HG02870 (cell line): ENCODE measurements at regions not wholly inside any gene's neighbourhood (a gene's known extent, or its start where the extent isn't known, plus 50 kb on each side); places are given as distances from the start of the nearest gene placed in this dataset.
A peak's percentile ranks its signal among the peaks of the same experiment; 100 is the strongest.

Experiments
- ATAC-seq: cut with Tn5 transposase; IDR thresholded peaks from one replicate; pipeline ENCODE4 v1.9.1; 2021; ENCODE audit warnings: mild to moderate bottlenecking, moderate library complexity; ENCODE audit not compliant: unreplicated experiment

- no peak for ATAC-seq
These were observed 572.0 kb upstream of the MAN1A1 start for GRCh38 chr6:119921491-119922010.

- ATAC-seq: no peak
These were observed 567.6 kb upstream of the MAN1A1 start for GRCh38 chr6:119917186-119917585.

DNA sequence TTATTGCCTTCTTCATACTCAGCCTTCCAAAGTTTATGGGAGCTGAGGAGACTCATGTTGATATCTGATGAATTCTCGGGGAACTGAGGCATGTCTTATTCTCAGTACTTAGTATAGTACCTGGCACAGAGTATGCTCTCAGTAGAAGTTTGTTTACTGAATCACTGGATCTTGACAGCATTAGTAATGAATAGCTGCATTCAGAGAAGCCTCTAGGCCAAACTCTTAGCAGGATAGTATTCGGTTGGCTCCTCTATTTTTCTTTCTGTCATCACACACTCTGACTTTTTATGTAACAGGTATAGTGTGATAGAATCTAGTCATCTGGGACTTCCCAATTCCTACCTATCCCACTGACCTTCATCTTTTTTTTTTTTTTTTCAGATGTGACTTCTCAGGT, 566.4 kb upstream of the MAN1A1 start:
- no peak for ATAC-seq

- no peak for ATAC-seq
These were observed 558.6 kb upstream of the MAN1A1 start for GRCh38 chr6:119908157-119908556.

- no peak for ATAC-seq
These were observed 553.1 kb upstream of the MAN1A1 start for GRCh38 chr6:119902681-119903080.

- no peak for ATAC-seq
These were observed 547.2 kb upstream of the MAN1A1 start for GRCh38 chr6:119896806-119897205.

DNA sequence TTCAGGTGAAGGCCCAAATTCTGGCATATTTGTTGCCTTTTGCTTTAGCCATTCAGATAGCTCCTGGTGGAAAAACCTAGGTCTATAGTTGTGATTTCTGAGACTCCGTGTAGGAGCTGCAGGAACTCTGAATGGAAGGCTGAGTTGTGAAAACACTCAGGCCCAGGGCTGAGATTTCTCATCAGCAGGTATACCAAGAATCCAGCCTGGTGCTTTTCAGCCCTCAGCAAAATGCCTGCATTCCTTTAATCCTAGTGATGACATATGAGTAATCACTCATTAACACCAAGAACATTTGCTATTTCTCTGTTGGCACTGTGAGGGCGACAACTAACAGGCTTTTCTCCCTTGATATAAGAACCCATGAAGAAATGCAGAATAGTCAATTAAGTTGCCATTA, 546.1 kb upstream of the MAN1A1 start:
- no peak for ATAC-seq

DNA sequence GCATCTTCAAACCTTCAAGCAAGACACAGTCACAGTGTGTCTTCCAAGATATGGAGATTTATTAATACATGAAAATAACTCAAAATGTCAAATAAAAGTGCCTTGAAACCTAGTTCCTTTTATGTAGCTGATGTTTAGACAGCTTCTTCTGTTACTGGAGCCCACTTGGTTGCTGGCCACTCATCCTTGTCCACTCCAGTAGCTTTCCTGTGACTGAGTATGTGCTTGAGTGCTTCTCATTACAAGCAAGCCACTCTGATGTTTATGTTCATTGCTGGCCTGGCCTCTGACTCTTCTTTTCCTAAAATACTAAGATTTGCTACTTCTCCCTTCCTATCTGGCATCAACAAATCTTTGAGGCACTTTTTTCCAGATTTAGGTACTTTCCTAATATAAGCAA, 545.2 kb upstream of the MAN1A1 start:
- no peak for ATAC-seq

- no peak for ATAC-seq
These were observed 542.1 kb upstream of the MAN1A1 start for GRCh38 chr6:119891644-119892043.

DNA sequence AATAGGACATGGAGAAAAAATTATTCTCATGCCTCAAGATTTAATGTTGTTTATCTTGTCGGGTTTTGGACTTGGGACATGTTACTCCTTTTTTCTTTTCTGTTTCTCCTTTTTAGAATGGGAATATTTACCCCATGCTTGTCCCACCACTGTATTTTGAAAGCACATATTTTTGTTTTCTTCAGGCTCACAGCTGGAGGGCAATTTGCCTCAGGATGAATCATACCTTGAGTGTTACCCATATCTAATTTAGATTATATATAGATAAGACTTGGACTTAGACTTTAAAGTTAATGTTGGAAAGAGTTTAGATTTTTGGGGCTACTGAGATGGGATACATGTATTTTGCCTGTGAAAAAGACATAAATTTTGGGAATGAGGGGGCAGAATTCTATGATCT, 541.6 kb upstream of the MAN1A1 start:
- ATAC-seq: no peak

- ATAC-seq: no peak
These were observed 540.9 kb upstream of the MAN1A1 start for GRCh38 chr6:119890470-119890869.

DNA sequence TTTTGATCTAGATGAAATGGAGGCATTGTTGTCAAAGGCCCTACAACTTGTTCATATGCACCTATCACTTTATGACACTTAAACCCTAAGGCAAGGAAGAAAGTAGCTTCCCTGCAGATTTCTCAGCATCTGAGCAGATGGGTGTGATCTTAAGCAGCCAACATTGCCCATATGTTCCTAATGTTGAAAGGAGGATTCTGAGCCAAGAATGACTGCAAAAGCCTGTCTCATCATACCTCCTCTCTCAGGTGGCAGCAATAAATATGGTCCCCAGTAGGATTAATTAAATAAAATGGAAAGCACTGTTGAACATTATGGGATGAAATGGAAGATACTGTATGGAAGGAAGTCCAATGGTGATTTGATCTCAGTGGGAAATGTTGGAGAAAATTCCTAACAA, 538.1 kb upstream of the MAN1A1 start:
- no peak for ATAC-seq

GRCh38 chr6:119881416-119881815, 531.9 kb upstream of the MAN1A1 start:
- no peak for ATAC-seq

DNA sequence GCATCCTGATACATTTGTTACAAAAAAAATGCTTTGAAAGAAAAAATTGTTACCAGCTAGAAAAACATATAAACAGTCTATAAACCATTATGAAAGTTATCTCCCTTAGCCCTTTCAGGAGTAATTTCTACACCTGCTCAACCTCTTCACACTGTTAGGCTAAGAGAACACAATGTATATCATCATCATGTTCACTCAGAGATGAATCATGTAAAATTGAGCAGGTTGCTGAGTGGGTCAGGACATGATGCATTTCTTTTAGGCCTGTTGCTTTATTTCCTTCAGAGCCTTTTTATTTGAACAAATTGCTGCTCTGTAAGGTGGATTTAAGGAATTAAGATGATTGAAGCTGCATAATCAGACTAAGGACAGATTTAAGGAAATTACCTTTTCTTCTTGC, 531.3 kb upstream of the MAN1A1 start:
- no peak for ATAC-seq

DNA sequence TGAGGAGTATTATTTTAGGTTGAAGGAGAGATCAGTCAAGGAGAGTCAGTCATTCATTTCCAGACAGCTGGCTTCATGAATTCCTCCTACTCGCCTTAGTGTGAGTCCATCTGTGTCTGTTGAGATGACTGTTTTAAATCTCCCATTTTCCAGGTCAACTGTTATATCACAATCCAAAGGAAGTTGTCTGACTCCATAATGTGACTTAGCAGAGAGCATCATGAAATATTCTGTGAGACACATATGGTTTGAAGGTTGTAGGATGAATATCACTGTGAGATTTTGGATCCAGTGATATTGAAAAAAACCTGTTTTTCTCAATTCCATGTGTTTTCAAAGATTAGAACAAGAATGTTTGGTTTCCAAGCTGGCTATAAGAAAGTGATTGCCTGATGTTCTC, 530.2 kb upstream of the MAN1A1 start:
- ATAC-seq: no peak

DNA sequence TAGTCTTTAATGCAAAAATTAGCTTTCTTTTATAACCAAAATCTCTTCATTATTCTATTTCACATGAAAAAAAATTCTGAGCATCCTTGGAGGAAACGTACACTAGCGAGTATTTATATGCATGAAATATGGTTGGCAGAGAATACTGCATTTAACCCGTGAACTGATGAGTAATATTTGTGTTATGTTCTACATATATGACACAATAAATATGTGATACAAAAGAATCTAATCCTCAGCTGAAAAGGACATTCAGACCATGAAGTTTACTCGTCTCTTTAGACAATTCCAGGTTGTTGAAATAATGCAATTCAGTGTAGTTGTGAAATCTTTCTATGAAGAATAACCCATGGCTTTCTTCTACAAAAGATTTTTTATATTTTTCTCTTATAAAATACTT, 524.8 kb upstream of the MAN1A1 start:
- ATAC-seq: no peak

GRCh38 chr6:119873107-119873506, 523.5 kb upstream of the MAN1A1 start:
- ATAC-seq: no peak

DNA sequence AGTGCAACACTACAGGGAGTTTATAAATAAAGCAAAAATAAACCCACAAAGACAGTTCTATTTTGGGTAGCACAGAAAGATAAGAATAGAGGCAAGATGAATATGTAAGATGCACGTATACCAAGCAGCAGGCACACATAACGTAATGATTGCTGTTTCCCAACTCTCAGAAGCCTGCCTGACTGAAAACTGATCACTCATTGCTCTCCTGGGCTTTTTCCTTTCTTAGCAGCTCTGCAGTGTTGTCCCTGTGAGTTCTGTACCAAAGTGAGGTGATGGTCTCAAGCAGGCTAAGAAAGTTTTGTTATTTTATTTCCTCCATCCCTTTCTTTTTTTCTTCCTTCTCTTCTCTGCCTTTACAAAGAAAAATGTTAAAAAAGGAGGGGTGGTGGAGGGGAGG, 522.0 kb upstream of the MAN1A1 start:
- no peak for ATAC-seq

DNA sequence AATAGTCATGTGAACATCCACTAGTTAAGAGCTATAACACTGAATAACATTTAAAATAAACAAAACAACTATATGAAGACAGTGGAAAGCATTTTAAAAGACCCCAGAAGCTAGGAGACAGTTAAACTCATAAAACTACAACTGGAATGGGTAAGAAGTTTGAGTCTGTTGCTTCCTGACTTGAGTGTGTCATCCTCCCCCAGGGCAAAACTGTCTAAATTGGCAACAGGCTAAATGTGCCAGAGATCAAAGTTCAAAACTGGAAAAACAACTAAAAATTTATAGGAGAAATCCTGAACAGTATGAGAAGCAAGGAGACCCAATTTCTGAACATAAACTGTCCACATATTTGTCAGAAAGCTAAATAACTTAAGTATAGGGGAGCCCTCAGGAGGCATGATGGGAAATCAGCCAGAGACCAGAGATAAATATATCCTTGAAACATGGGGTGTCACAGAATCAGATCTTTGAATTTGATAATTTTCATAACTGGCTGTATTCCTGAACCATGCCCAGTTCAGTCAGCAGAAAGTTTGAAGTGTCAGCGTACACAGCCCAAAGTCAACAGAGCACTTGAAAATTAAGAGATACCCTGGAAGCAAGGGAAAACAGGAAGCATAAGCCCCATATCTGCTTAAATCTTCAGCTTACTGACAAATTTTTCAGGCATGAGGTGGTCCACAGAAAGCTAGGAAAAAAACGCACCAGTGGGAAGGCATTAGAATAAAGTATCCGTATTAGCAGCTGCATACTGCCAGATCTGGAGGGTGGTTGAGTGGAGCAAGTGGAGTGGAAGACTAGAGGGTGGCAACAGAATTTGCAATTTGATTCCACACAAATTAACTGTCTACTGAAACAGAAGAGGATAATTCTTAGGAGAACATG, 516.1 kb upstream of the MAN1A1 start:
- ATAC-seq: no peak

DNA sequence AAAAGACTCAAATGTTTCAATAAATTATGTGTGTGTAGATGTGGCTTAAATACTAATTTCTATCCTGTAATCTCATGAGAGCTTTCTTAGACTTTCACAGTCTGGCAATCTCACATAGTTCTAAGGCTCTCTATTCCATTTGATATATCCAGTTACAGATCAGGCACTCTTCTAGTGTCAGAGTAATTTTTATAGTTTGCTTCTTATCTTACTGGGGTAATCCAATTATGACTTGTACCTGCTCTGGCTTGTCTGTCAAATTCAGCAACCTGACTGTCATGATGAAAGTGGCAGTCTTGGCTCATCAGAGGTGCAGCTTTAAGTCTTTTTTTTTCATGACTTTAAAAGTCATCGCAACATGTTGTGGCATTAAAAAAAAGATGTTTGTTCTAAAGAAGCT, 513.2 kb upstream of the MAN1A1 start:
- no peak for ATAC-seq

GRCh38 chr6:119858901-119859300, 509.3 kb upstream of the MAN1A1 start:
- ATAC-seq: no peak

GRCh38 chr6:119856136-119856535, 506.6 kb upstream of the MAN1A1 start:
- ATAC-seq: peak; percentile 71

DNA sequence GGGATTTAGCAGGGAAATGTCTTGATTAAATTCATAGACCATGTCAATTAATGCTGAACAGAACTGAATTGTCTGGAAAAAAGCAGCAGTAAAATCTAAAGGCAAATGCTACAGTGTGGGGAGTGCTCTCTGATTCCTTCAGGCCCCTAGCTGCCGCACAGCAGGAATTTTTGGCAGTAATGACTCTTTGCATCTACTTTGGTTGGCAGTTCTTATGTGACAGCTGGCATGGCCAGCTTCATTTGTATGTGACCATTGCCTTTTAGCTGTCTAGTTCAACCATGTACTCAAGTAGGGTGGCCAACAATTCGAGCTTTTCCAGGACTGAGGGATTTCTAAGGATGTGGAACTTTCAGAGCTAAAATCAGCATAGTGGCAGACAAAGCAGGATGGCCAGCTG, 499.1 kb upstream of the MAN1A1 start:
- no peak for ATAC-seq
